ENCODE measurements at regions not wholly inside any gene's neighbourhood (a gene's known extent, or its start where the extent isn't known, plus 50 kb on each side); places are given as distances from the start of the nearest gene placed in this dataset.
"Not testable (repeated sequence)": the region's sequence is repeated elsewhere in the genome, so short reads cannot be mapped to it uniquely, and the experiment has no call there.

DNA sequence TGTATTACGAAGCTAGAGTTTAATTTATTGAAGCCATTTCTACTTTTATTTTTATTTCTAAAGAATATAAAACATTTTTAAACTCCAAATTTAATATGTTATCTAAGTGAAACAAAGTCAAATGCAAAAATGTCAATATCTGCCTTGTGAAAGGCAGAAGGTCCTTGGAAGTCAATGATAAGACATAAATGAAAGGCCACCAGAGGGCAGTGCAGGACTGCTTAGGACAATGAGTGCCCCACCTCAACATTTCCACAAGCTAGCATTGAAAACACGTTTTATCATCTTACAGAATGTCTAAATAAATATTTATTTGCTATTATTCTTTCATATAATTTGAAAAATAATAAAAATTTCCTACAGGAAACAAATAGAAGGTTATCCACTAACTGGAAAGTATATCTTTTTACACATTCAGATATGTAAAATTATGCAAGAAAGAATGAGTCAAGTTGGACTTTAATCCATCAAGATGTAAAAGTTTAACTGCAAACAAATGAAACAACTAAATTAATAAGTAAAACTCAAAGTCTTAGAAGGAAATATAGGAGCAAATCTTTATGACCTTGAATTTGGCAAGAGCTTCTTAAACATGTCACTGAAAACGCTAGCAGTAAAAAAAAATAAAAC lies 140.1 kb upstream of the FMN2 start:
- DNase-seq, result peak; percentile 81 to 90 (median 86)

DNA sequence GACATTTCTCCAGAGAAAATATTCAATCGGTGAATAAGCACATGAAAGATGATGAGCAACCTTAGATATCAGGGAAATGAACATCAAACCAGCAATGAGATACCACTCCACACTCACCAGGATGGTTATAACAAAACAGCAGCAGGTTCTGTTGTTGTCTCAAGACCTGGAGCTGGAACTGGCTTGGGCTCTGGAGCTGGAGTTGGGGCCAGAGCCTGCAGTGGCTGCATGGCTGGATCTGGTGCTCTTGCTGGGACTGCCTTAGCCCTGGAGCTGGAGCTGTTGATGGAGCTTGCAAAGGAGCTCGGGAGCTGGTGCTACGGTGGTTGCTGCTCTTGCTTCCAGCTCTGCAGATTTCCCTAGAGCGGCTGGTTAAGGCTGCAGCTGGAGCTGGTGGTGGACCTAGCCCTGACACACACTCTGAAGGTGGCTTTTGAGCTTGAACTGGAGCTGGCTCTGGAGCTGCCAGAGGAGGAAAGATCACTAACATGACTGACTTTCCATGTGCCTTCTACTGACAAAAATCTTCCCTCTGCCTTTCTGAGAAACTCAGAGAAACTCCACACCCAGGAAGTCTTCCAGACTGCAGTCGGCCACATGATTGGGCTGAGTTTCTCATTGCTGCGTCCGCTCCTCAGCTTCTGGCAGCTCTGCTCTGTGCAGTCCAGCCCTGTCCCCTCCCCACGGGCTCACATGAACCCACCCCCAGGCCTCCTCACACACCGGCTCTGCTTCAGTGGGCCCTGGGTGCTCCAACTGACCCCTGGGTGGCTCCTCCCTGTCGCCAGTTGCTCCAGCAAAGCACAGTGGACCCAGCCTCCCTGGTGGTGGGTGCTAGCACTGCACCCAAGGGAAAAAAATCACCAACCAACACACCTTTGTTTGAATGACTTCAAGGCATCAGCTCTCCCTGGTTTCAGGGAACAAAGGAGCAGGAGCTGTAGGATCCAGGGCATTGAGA lies 139.1 kb upstream of the FMN2 start:
- peak in 2 of 4 experiments; percentile 10 to 47 for DNase-seq

DNA sequence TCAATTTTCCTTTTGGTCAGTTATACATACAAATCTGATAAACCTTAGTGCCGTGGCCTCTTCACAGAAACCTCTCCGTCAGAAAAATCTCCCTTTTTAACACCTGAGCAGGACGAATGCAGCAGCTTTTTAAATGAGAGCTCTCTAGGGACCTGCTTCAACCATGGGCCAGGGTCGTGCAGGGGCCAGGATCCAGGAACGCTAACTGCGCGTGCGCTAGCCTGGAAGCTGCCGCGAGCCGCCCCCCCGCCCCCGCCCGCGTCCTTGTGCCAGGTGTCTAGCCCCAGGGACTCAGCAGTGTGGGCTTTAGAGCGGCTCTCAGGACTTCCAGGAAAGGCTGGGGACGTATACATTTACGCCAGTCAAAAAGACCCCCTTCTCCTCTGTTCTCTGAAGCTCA lies 136.8 kb upstream of the FMN2 start:
- no peak for DNase-seq

DNA sequence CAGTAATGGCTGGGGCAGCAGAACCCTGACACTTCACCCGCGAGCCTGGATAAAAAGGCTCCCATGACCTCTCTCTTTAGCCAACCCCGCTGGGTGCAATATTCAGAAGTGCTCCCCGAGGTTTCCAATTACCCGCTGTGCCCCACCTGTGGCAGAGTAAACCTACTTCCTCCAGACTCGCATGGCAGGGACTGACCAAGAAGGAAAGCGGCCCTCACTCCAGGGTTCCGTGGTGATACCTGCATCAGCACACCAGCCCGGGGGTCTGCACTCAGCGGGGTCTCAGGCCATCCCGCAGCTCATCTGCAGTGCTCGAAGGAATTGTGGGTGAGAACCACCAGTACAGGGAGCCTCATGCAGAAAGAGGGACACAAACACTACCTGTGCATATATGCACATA lies 136.3 kb upstream of the FMN2 start:
- no peak for DNase-seq

DNA sequence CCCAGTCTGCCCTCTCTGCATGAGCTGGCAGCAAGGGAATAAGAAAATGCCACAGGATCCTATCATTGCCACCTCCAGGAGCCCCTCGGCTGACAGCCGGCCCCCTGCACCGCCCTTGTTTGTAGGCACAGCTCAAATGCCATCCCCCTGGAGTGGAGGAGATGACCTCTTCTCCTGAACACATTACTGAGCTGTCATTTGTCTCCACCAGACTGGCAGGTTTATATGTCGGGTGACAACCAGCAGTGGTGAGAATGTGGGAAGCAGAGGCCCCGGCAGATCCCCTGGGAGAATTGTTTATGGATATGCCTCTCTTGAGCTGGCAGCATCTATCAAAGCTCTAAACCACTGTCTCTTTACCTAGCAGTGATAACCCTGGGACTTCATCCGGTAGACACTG lies 135.4 kb upstream of the FMN2 start:
- no peak for DNase-seq

GRCh38 chr1:239958063-239958462 lies 133.6 kb upstream of the FMN2 start:
- no peak for DNase-seq

- DNase-seq, result no peak
Measured at GRCh38 chr1:239960366-239960765, 131.3 kb upstream of the FMN2 start.

- no peak for DNase-seq
Measured at GRCh38 chr1:239963856-239964255, 127.8 kb upstream of the FMN2 start.

GRCh38 chr1:239976130-239976968 lies 115.3 kb upstream of the FMN2 start:
- peak; percentile 67 to 78 (median 72) for DNase-seq

- no peak for DNase-seq
Measured at GRCh38 chr1:239977416-239977815, 114.3 kb upstream of the FMN2 start.

DNA sequence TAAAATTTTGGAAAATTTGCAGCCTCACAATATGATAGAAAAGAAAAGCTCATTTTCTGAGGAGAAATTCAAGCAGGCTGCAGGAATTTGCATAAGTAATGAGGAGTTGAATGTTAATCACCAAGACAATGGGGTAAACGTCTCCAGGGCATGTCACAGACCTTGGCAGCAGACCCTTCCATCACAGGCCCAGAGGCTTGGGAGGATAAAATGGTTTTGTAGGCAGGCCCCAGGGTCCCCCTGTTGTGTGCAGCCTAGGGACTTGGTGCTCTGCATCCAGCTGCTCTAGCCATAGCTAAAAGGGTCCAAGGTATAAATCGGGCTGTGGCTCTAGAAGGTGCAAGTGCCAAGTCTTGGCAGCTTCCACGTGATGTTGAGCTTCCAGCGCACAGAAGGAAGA lies 112.2 kb upstream of the FMN2 start:
- no peak for DNase-seq

DNA sequence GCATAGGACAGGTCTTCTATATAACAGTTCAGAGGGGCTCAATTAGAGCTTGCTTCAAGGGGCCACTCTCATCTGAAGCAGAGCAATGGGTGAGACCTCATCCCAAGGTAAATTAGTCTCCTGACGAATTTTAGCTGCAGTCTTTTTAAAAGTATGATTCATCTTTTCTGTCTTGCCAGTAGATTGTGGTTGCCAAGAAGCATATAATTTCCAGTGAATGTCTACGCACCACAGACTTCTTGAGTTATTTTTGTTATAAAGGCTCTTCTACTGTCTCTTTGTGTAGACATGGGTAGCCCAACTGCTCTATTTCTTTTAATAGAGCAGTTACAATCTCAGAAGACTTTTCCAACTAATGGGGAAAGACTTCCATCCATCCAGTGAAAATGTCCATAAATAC lies 108.9 kb upstream of the FMN2 start:
- no peak for DNase-seq

DNA sequence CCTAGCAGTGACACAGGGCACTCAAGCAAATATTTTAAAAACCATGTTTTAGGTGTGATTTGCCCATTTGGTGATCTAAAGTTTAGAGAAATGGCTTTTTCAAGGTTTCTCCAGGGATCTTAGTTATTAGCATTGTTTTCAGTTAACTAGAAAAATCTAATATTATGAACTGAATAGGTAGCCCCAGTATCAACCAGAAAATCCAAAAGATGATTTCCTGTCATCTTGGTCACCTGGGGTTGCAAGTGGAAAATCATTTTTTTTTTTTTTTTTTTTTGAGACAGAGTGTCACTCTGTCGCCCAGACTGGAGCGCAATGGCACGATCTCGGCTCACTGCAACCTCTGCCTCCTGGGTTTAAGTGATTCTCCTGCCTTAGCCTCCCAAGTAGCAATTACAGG lies 106.6 kb upstream of the FMN2 start:
- no peak for DNase-seq

- peak; percentile 63 to 83 (median 70) for DNase-seq
Measured at GRCh38 chr1:239987103-239987745, 104.5 kb upstream of the FMN2 start.

- no peak for DNase-seq
Measured at GRCh38 chr1:239989990-239990389, 101.7 kb upstream of the FMN2 start.

GRCh38 chr1:239992566-239992965 lies 99.1 kb upstream of the FMN2 start:
- not testable (repeated sequence) for DNase-seq

DNA sequence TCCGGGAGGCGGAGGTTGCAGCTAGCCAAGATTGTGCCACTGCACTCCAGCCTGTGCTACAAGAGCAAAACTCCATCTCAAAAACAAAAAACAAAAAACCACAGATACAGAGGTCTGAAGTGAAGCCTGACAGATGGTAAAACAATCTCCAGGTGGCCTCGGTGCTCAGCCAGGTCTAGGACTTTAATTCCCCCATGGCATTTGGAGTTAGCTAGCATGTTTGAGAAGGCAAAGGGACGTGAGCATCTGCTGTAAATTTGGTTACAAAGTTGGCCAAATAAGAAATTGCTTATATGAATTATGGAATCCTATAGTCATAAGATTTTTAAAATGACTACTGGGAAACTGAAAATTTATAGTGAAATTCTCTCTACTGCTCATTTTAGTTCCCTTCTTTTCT lies 98.3 kb upstream of the FMN2 start:
- DNase-seq, result no peak

DNA sequence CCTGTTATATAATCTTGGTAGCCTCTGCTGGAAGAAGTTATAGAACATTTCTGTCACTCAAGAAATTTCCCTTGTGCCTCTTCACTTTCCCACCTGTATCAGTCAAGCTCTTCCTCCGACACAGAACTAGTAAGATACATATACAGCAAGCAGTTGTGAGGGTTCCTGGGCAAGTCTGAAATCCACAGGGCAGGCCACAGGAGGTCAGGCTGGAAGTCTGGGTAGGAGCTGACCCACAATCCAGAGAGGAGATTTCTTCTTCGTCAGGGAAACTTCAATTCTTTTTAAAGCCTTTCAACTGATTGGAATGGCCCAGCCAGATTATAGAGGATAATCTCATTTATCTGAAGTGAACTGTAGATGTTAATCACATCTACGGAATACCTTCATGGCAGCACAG lies 96.4 kb upstream of the FMN2 start:
- no peak for DNase-seq

DNA sequence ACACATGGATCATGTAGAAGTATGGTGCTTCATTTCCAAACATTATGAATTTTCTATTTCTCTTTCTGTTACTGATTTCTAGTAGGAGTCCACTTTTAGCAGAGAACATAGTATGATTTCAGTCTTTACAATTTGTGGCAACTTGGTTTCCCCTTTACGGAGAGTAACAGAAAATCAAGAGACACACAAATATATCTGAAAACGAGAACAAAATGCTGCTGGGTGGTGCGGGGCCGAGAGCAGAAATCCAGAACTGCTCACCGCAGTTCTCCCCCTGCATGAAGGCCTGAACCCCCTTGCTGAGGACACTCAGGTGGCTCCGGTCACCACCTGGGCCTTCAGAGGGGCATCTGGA lies 94.5 kb upstream of the FMN2 start:
- no peak for DNase-seq

DNA sequence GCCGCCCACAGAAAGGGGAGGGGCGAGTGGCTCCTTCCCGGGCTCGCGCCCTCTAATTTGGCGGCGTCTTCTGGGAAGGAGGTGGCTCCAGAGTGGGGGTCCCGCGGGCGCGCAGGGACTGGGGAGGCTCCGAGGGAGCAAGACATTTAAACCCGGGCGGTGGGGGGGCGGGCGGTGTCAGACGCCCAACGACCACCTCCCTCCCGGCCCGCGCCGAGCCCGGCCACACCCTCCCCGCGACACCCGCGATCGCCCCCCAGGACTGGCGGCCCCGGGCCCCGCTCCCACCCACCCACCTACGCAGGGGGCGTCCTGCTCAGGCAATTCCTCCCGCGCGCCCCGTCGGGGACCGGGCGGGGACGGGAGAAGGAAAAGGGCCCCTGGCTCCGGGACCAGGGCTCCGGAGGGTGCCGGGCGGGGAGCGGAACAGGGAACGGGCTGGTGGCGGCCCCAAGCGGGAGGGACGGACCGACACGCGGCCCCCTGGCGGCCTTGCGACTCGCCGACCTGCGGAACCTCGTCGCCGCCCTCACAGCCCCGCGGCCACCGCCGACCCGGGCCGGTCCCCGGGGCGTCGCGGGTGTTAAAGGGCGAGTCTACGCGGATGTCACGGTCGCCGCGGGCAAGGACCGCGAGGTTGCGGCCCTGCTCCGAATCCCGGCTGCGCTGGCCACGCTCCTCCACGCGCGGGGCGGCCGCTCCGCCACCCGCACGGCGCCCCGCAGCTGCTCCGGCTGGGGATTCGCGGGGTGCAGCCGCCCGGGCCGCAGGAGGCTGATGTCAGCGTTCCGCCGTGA lies 94.0 kb upstream of the FMN2 start:
- peak; percentile 28 to 68 (median 44) for DNase-seq

- no peak for DNase-seq
Measured at GRCh38 chr1:239998312-239998649, 93.4 kb upstream of the FMN2 start.

- no peak for DNase-seq
Measured at GRCh38 chr1:239999170-239999569, 92.5 kb upstream of the FMN2 start.
